ENCODE measurements at regions not wholly inside any gene's neighbourhood (a gene's known extent, or its start where the extent isn't known, plus 50 kb on each side); places are given as distances from the start of the nearest gene placed in this dataset.
A peak's percentile ranks its signal among the peaks of the same experiment; 100 is the strongest.

- H3K4me1 ChIP-seq: peaks cover 0 to under 1% (median 0%) of the 10 kb centered on the region in 4 donors
- DNase-seq (peak in 1 of 3 donors; percentile 28), ATAC-seq (no peak)
- intact Hi-C loops (cut with DNase I): no loop called here
- no peaks in the 10 kb centered on the region for H3K27me3 ChIP-seq
- no peak for TF ChIP-seq POLR2A (IDR thresholded peaks at IDR 0.05)
- TF ChIP-seq, protein P1, sequence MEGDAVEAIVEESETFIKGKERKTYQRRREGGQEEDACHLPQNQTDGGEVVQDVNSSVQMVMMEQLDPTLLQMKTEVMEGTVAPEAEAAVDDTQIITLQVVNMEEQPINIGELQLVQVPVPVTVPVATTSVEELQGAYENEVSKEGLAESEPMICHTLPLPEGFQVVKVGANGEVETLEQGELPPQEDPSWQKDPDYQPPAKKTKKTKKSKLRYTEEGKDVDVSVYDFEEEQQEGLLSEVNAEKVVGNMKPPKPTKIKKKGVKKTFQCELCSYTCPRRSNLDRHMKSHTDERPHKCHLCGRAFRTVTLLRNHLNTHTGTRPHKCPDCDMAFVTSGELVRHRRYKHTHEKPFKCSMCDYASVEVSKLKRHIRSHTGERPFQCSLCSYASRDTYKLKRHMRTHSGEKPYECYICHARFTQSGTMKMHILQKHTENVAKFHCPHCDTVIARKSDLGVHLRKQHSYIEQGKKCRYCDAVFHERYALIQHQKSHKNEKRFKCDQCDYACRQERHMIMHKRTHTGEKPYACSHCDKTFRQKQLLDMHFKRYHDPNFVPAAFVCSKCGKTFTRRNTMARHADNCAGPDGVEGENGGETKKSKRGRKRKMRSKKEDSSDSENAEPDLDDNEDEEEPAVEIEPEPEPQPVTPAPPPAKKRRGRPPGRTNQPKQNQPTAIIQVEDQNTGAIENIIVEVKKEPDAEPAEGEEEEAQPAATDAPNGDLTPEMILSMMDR (IDR thresholded peaks at IDR 0.05): no peak
- H3K36me3 ChIP-seq: no peaks in the 10 kb centered on the region
- no peak overlapping the region for H3K4me3 ChIP-seq
- H3K27ac ChIP-seq: no peak overlapping the region
- H3K9me3 ChIP-seq: no peaks in the 10 kb centered on the region
- 63% methylated on average over 2 of the region's 2 CpGs for WGBS (ENCODE audit: insufficient coverage, low coverage, low lambda C conversion rate, missing lambda C conversion rate)
These were observed 337.6 kb downstream of the EIPR1 start for GRCh38 chr2:3040066-3040428.

DNA sequence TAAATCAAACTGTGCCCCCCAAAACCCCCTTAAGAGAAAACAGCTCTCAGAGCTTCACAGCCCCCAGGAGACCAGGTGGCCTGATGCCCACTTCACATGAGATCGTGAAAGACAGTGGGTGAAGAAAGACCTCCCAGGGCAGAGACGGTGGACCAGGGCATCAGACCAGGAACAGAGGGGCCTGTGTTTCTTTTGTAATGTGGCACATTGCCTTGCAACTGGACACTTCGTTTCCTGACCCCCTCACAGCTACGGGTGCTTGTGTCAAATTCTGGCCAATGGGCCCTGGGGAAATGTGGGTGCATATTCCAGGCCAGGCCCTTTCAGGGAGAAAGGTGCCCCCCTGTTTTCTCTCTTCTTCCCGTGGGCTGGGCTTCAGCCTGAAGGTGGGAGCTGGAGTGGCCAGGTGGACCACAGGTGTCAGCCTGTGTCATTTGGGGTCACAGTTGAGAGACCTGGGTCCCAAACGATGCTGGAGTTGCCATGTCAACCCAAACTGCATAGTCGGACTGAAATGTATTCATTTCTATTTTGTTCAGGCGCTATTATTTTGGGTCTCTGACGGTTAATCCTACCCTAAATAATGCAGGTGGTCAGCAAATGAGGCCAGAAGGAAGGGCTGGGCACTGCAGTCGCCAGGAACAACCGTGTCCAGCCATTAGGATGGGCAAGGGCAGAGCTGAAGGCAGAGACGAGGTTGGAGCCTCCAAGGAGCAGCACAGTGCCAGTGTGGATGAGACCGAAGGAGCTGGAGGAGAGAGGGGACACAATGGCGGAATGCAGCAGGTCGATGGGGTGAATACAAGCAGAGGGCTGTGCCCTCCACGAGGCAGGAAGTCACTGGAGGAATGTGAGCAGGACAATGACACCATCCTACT is 338.2 kb downstream of the EIPR1 start:
- H3K27ac ChIP-seq: no peak overlapping the region
- H3K4me3 ChIP-seq: no peak overlapping the region
- 63% methylated on average over 13 of the region's 16 CpGs for WGBS (ENCODE audit: insufficient coverage, low coverage, low lambda C conversion rate, missing lambda C conversion rate)
- H3K4me1 ChIP-seq: no peaks in the 10 kb centered on the region
- TF ChIP-seq, protein P1 (IDR thresholded peaks at IDR 0.05): no peak
- TF ChIP-seq POLR2A (IDR thresholded peaks at IDR 0.05): no peak
- no peaks in the 10 kb centered on the region for H3K9me3 ChIP-seq
- DNase-seq (peak in 1 of 3 donors; percentile 23), ATAC-seq (no peak)
- H3K36me3 ChIP-seq: no peaks in the 10 kb centered on the region
- no peaks in the 10 kb centered on the region for H3K27me3 ChIP-seq
- intact Hi-C loops (cut with DNase I): no loop called here

GRCh38 chr2:3038636-3039035 is 339.0 kb downstream of the EIPR1 start:
- no peaks in the 10 kb centered on the region for H3K4me1 ChIP-seq
- 61% methylated on average over 3 of the region's 12 CpGs for WGBS (ENCODE audit: insufficient coverage, low coverage, low lambda C conversion rate, missing lambda C conversion rate)
- intact Hi-C loops (cut with DNase I): no loop called here
- no peaks in the 10 kb centered on the region for H3K27me3 ChIP-seq
- H3K4me3 ChIP-seq: no peak overlapping the region
- no peaks in the 10 kb centered on the region for H3K9me3 ChIP-seq
- H3K27ac ChIP-seq: no peak overlapping the region
- no peaks in the 10 kb centered on the region for H3K36me3 ChIP-seq
- DNase-seq (peak in 1 of 3 donors; percentile 40), ATAC-seq (no peak)
- no peak for TF ChIP-seq POLR2A (IDR thresholded peaks at IDR 0.05)
- TF ChIP-seq, protein P1 (IDR thresholded peaks at IDR 0.05): no peak

- DNase-seq (peak in 1 of 3 donors; percentile 30), ATAC-seq (no peak)
- Histone ChIP-seq H3K4me3 (no peak overlapping the region), H3K27me3 (no peaks in the 10 kb centered on the region), H3K36me3 (no peaks in the 10 kb centered on the region), H3K9me3 (no peaks in the 10 kb centered on the region), H3K4me1 (no peaks in the 10 kb centered on the region), H3K27ac (no peak overlapping the region)
- TF ChIP-seq POLR2A (IDR thresholded peaks at IDR 0.05): no peak
- TF ChIP-seq, protein P1 (IDR thresholded peaks at IDR 0.05): no peak
- intact Hi-C loops (cut with DNase I): no loop called here
- WGBS (ENCODE audit: insufficient coverage, low coverage, low lambda C conversion rate, missing lambda C conversion rate): 88% methylated on average over 14 of the region's 29 CpGs
These were observed 340.1 kb downstream of the EIPR1 start for GRCh38 chr2:3037196-3038194.

Data from right lobe of liver (tissue), 6 donors.